GM12892 (cell line): ENCODE measurements at regions not wholly inside any gene's neighbourhood (a gene's known extent, or its start where the extent isn't known, plus 50 kb on each side); places are given as distances from the start of the nearest gene placed in this dataset.

Source experiments
- POLR2A ChIP-seq: IDR thresholded peaks from 2 replicates; pipeline ENCODE4 v1.6.1; 2011; ENCODE audit warnings: low read depth, low read length, control low read depth
- POLR2AphosphoS5 ChIP-seq: IDR thresholded peaks from 2 replicates; pipeline ENCODE4 v1.6.1; 2011; ENCODE audit warnings: low read depth, low read length, control low read depth

GRCh38 chr15:91491101-91491950, 362.2 kb upstream of the SLCO3A1 start:
- no peak for TF ChIP-seq POLR2AphosphoS5
- TF ChIP-seq POLR2A: no peak
